ENCODE measurements at regions not wholly inside any gene's neighbourhood (a gene's known extent, or its start where the extent isn't known, plus 50 kb on each side); places are given as distances from the start of the nearest gene placed in this dataset.
A peak's percentile ranks its signal among the peaks of the same experiment; 100 is the strongest.

DNA sequence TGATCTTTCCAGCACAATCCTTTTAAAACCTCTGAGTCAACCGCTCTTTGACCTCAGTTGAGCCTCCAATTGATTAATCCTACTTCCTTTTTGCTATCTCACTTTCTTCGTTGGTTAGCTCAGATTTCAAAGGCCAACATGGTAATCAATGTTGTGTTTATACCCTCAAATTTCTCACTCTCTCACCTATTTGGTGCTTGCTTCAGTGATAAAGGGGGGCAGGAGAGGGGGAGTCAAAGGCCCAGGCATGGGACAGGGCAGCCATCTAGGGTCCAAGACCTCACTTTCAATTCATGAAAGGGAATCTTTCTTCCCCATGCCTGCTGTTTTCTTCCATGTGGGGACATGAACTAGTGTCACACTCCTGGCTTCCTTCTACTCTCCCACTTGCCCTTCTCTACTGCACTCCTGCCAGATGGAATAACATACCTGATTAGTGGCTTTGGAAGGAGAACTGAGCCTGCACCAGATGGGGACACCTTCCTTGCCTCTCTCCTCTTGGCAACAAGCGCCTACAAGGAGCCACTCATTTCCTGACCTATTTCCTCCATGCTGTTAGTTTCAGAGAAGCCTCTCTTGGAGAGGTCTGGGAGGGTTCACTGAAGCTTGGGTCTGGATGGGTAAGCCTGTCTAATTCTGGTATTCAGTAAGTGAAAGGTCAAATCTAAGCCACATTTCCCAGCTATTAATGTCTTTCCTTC, 73.3 kb upstream of the ARHGAP29 start:
- Histone ChIP-seq H4K20me1 (ENCODE audit: low read length) (no peaks in the 10 kb centered on the region), H3K4me2 (ENCODE audit: low read length) (no peak overlapping the region), H2AFZ (ENCODE audit: low read length) (no peak overlapping the region), H3K4me3 (ENCODE audit: low read length) (no peak overlapping the region), H3K9ac (ENCODE audit: low read length) (no peak overlapping the region), H3K4me1 (ENCODE audit: insufficient read depth, low read length) (peaks cover 24% of the 10 kb centered on the region), H3K79me2 (ENCODE audit: low read length) (0 out of 2 replicates have a peak, but pooled peaks cover 4% of the 10 kb centered on the region), H3K27me3 (ENCODE audit: low read length) (no peaks in the 10 kb centered on the region), H3K9me2 (replicated peaks; ENCODE audit: low read length) (no peaks in the 10 kb centered on the region), H3K27ac (ENCODE audit: low read length) (no peak overlapping the region), H3F3A (ENCODE audit: low read length, unreplicated experiment) (no peaks in the 10 kb centered on the region), H3K9me3 (ENCODE audit: low read length) (no peaks in the 10 kb centered on the region), H3K36me3 (ENCODE audit: low read depth, low read length) (no peaks in the 10 kb centered on the region)
- ChIA-PET CTCF (no interaction called here), POLR2A (ENCODE audit: unreplicated experiment) (no interaction called here)
- TF ChIP-seq, protein P1, sequence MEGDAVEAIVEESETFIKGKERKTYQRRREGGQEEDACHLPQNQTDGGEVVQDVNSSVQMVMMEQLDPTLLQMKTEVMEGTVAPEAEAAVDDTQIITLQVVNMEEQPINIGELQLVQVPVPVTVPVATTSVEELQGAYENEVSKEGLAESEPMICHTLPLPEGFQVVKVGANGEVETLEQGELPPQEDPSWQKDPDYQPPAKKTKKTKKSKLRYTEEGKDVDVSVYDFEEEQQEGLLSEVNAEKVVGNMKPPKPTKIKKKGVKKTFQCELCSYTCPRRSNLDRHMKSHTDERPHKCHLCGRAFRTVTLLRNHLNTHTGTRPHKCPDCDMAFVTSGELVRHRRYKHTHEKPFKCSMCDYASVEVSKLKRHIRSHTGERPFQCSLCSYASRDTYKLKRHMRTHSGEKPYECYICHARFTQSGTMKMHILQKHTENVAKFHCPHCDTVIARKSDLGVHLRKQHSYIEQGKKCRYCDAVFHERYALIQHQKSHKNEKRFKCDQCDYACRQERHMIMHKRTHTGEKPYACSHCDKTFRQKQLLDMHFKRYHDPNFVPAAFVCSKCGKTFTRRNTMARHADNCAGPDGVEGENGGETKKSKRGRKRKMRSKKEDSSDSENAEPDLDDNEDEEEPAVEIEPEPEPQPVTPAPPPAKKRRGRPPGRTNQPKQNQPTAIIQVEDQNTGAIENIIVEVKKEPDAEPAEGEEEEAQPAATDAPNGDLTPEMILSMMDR (conservative IDR thresholded peaks at IDR 0.05; ENCODE audit: low read depth, low read length), result no peak
- TF ChIP-seq EZH2phosphoT487 (IDR thresholded peaks at IDR 0.05; ENCODE audit: borderline replicate concordance, low read length) (no peak), EZH2 (IDR thresholded peaks at IDR 0.05; ENCODE audit: low read length, unreplicated experiment) (no peak)
- intact Hi-C loops (cut with micrococcal nuclease), result no loop called here
- no peak for ATAC-seq
- no TSS peak for BruUV-seq (replicated peaks)
- no peak for DNase-seq

DNA sequence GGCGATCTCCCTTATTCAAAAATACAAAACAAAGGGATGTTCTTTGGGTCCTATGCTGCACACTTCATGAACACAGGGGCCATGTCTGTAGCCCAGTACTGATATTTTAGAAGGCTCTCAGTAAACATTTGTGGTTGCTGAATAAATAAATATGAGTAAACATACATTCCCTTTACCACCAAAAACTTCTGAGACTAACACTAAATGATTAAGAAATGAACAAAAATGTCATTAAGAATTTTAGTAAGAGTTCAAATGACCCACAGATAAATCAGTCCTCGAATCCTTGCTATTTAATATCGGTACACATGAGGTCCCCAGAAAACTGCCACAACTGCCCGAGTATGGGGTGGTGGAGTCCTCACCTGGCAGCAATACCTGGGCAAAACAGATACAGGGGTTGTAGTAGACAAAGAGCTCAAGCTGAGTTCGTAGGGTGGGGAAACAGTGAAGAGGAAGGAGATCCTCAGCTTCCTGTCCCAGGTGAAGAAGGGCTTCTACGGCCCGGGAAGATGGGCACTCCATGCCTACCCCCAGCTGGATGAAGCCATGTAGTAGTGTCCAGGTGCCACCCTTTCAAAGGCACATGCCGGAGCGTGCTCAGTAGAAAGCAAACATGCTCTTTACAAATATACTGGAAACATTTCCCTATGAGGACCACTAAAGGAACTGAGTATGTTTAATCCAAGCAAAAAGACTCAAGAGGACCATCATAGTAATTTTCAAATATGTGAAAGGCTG, 72.6 kb upstream of the ARHGAP29 start:
- ChIA-PET CTCF (no interaction called here), POLR2A (ENCODE audit: unreplicated experiment) (no interaction called here)
- DNase-seq (no peak), ATAC-seq (peak; percentile 57)
- H3K9me2 ChIP-seq (replicated peaks; ENCODE audit: low read length), result no peaks in the 10 kb centered on the region
- no TSS peak for BruUV-seq (replicated peaks)
- no peak overlapping the region for H3K9ac ChIP-seq (ENCODE audit: low read length)
- H3K4me2 ChIP-seq (ENCODE audit: low read length), result no peak overlapping the region; the same call in 1 of the 2 replicates
- intact Hi-C loops (cut with micrococcal nuclease), result no loop called here
- no peak overlapping the region for H2AFZ ChIP-seq (ENCODE audit: low read length)
- TF ChIP-seq EZH2 (IDR thresholded peaks at IDR 0.05; ENCODE audit: low read length, unreplicated experiment), result no peak
- H3K36me3 ChIP-seq (ENCODE audit: low read depth, low read length), result no peaks in the 10 kb centered on the region
- H3F3A ChIP-seq (ENCODE audit: low read length, unreplicated experiment), result no peaks in the 10 kb centered on the region
- H3K79me2 ChIP-seq (ENCODE audit: low read length), result 0 out of 2 replicates have a peak, but pooled peaks cover 4% of the 10 kb centered on the region
- H3K27me3 ChIP-seq (ENCODE audit: low read length), result no peaks in the 10 kb centered on the region
- no peak overlapping the region for H3K27ac ChIP-seq (ENCODE audit: low read length)
- peaks cover 31% of the 10 kb centered on the region for H3K4me1 ChIP-seq (ENCODE audit: insufficient read depth, low read length)
- H4K20me1 ChIP-seq (ENCODE audit: low read length), result no peaks in the 10 kb centered on the region
- H3K9me3 ChIP-seq (ENCODE audit: low read length), result no peaks in the 10 kb centered on the region
- H3K4me3 ChIP-seq (ENCODE audit: low read length), result no peak overlapping the region

DNA sequence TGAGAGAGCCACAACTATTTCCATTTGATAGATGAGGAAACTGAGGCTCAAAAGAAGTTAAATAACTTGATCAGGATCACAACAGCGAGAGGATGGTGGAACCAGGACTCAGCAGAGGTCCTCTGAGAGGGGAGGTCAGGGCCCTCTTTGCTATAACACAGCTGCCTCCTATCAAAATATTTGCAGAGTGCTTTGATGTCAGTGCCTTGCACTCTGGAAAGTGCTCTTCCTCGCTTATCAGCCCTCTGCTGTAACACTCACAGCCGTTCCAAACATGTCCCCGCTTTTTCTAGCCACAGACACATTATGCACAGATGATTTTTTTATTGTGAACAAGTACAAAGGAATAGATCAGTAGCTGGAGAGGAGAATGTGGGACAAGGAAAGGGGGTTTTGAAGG, 71.8 kb upstream of the ARHGAP29 start:
- Histone ChIP-seq H3K36me3 (ENCODE audit: low read depth, low read length) (no peaks in the 10 kb centered on the region), H3K79me2 (ENCODE audit: low read length) (0 out of 2 replicates have a peak, but pooled peaks cover 4% of the 10 kb centered on the region), H3K27me3 (ENCODE audit: low read length) (no peaks in the 10 kb centered on the region), H2AFZ (ENCODE audit: low read length) (no peak overlapping the region), H3F3A (ENCODE audit: low read length, unreplicated experiment) (no peaks in the 10 kb centered on the region), H3K4me1 (ENCODE audit: insufficient read depth, low read length) (peaks cover 39% of the 10 kb centered on the region), H3K27ac (ENCODE audit: low read length) (no peak overlapping the region), H3K9me3 (ENCODE audit: low read length) (no peaks in the 10 kb centered on the region), H3K9me2 (replicated peaks; ENCODE audit: low read length) (no peaks in the 10 kb centered on the region), H3K9ac (ENCODE audit: low read length) (no peak overlapping the region), H4K20me1 (ENCODE audit: low read length) (no peaks in the 10 kb centered on the region), H3K4me3 (ENCODE audit: low read length) (no peak overlapping the region), H3K4me2 (ENCODE audit: low read length) (no peak overlapping the region)
- ATAC-seq (no peak), DNase-seq (no peak)
- no TSS peak for BruUV-seq (replicated peaks)
- TF ChIP-seq, protein P1 (conservative IDR thresholded peaks at IDR 0.05; ENCODE audit: low read depth, low read length), result no peak
- no peak for TF ChIP-seq EZH2 (IDR thresholded peaks at IDR 0.05; ENCODE audit: low read length, unreplicated experiment)
- no peak for TF ChIP-seq EZH2phosphoT487 (IDR thresholded peaks at IDR 0.05; ENCODE audit: borderline replicate concordance, low read length)
- intact Hi-C loops (cut with micrococcal nuclease), result no loop called here
- CTCF ChIA-PET, result no interaction called here
- POLR2A ChIA-PET (ENCODE audit: unreplicated experiment), result no interaction called here
